ENCODE measurements at regions not wholly inside any gene's neighbourhood (a gene's known extent, or its start where the extent isn't known, plus 50 kb on each side); places are given as distances from the start of the nearest gene placed in this dataset.

DNA sequence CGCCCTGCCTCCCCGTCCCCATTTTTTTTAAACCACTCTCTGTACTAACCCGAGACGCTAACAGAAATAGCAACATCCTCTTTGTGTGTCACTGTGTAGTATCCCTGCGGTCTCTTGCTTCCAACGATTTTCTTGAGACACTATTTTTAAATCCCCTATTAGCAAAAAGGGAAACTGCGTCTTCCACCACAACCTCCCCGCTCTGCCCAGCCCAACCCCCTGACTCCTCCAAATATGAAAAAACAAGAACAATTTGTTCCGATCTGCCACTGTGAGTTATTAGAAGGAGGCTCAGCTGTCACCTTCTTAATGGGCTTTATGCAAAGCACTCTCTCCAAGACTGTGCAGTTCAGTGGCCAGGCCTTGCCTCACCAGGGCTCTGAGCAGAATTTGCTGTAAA lies 76.3 kb downstream of the MAP1LC3B2 start:
- H3K23ac ChIP-seq (ENCODE audit: insufficient read length, low read depth, low read length), result no peak overlapping the region
- no peak overlapping the region for H2BK12ac ChIP-seq (ENCODE audit: insufficient read length, low read depth, low read length)
- H2BK120ac ChIP-seq (ENCODE audit: low read depth, low read length, poor library complexity, severe bottlenecking), result no peak overlapping the region
- no peak overlapping the region for H3K14ac ChIP-seq (ENCODE audit: insufficient read depth, low read length)
- no peak overlapping the region for H2BK20ac ChIP-seq (ENCODE audit: low read depth, low read length, poor library complexity, severe bottlenecking)
- no peak overlapping the region for H2AK5ac ChIP-seq (ENCODE audit: insufficient read length, low read length)
- no peak overlapping the region for H2AFZ ChIP-seq (ENCODE audit: low read length)
- no peaks in the 10 kb centered on the region for H3K9me3 ChIP-seq (ENCODE audit: control insufficient read depth, low read depth, low read length)
- no peak overlapping the region for H3K9ac ChIP-seq (ENCODE audit: extremely low read depth, insufficient read length, low read length)
- no peaks in the 10 kb centered on the region for H3K79me1 ChIP-seq (ENCODE audit: insufficient read depth, low read depth, low read length, poor library complexity, severe bottlenecking)
- Mint-ChIP-seq H3K36me3 (ENCODE audit: insufficient read depth in 1 of 3, low read depth in 3 of 3) (no peaks in the 10 kb centered on the region), H3K4me3 (no peak overlapping the region), H3K27me3 (ENCODE audit: low read depth) (no peaks in the 10 kb centered on the region; the same call in 1 of the 2 replicates), H3K4me1 (peaks cover 10 to 17% of the 10 kb centered on the region in 2 experiments; a peak in 3 of 4 replicates), H3K27ac (peak overlapping the region in 1 of 3 experiments; percentile 65; a peak in 1 of 7 replicates), H3K9me3 (no peaks in the 10 kb centered on the region)
- H3K23me2 ChIP-seq (ENCODE audit: insufficient read length, low read depth, low read length, poor library complexity, severe bottlenecking), result no peaks in the 10 kb centered on the region
- no peak overlapping the region for H3K18ac ChIP-seq (ENCODE audit: insufficient read length, low read depth, low read length)
- H3K4me1 ChIP-seq (ENCODE audit: insufficient read depth, low read length), result no peaks in the 10 kb centered on the region; the same call in 1 of the 2 replicates
- no peak overlapping the region for H2BK15ac ChIP-seq (ENCODE audit: low read depth, low read length)
- no peak overlapping the region for H4K91ac ChIP-seq (ENCODE audit: insufficient read length, low read depth, low read length)
- H4K8ac ChIP-seq (replicated peaks; ENCODE audit: insufficient read length, low read depth, low read length), result no peak overlapping the region
- H4K5ac ChIP-seq (ENCODE audit: insufficient read length, low read depth, low read length), result no peak overlapping the region
- DNase-seq, result no peak
- no peaks in the 10 kb centered on the region for H4K20me1 ChIP-seq (ENCODE audit: control insufficient read depth, insufficient read depth, insufficient read length)
- H3K4ac ChIP-seq (ENCODE audit: low read depth, low read length), result no peak overlapping the region
- no CpG with 5 or more reads among the region's 9 CpGs for WGBS (ENCODE audit: extremely low coverage, insufficient read length, low lambda C conversion rate)
- no peak overlapping the region for H2BK5ac ChIP-seq (ENCODE audit: insufficient read length, low read length)
- no peaks in the 10 kb centered on the region for H3K27me3 ChIP-seq (ENCODE audit: insufficient read depth, low read length)
- no peak overlapping the region for H3T11ph ChIP-seq (ENCODE audit: low read length)
- no peak overlapping the region for H3K56ac ChIP-seq (ENCODE audit: insufficient read length, low read depth, low read length)
- H3K4me2 ChIP-seq (ENCODE audit: insufficient read depth, insufficient read length, low read length), result no peak overlapping the region
- no peak overlapping the region for H3K27ac ChIP-seq (ENCODE audit: insufficient read length, low read depth, low read length)
- H3K79me2 ChIP-seq (ENCODE audit: insufficient read depth, low read length), result no peaks in the 10 kb centered on the region
- TF ChIP-seq, protein P1, sequence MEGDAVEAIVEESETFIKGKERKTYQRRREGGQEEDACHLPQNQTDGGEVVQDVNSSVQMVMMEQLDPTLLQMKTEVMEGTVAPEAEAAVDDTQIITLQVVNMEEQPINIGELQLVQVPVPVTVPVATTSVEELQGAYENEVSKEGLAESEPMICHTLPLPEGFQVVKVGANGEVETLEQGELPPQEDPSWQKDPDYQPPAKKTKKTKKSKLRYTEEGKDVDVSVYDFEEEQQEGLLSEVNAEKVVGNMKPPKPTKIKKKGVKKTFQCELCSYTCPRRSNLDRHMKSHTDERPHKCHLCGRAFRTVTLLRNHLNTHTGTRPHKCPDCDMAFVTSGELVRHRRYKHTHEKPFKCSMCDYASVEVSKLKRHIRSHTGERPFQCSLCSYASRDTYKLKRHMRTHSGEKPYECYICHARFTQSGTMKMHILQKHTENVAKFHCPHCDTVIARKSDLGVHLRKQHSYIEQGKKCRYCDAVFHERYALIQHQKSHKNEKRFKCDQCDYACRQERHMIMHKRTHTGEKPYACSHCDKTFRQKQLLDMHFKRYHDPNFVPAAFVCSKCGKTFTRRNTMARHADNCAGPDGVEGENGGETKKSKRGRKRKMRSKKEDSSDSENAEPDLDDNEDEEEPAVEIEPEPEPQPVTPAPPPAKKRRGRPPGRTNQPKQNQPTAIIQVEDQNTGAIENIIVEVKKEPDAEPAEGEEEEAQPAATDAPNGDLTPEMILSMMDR (conservative IDR thresholded peaks at IDR 0.05), result no peak

Data from H9 (cell line).